H9 (cell line): ENCODE measurements at regions not wholly inside any gene's neighbourhood (a gene's known extent, or its start where the extent isn't known, plus 50 kb on each side); places are given as distances from the start of the nearest gene placed in this dataset.

Experiments
- DNase-seq: peaks from one replicate; pipeline ENCODE4 v3.0.0-alpha.2; 2017
- H2AFZ ChIP-seq: one replicate; pipeline ENCODE4 v1.6.1; 2013; ENCODE audit warnings: mild to moderate bottlenecking, low read length, control low read depth, moderate library complexity
- H2AK5ac ChIP-seq: 2 replicates; pipeline ENCODE4 v1.6.1; 2013; ENCODE audit warnings: low read length, control low read depth, mixed read lengths; ENCODE audit not compliant: insufficient read length
- H2BK120ac ChIP-seq: one replicate; pipeline ENCODE4 v1.6.1; 2013; ENCODE audit warnings: low read depth, mild to moderate bottlenecking, low read length, control low read depth, inconsistent platforms; ENCODE audit not compliant: poor library complexity, severe bottlenecking
- H2BK12ac ChIP-seq: 2 replicates; pipeline ENCODE4 v1.6.1; 2013; ENCODE audit warnings: low read length, control low read depth, mixed read lengths, low read depth; ENCODE audit not compliant: insufficient read length
- H2BK15ac ChIP-seq: 2 replicates; pipeline ENCODE4 v1.6.1; 2013; ENCODE audit warnings: low read depth, low read length, control low read depth
- H2BK20ac ChIP-seq: one replicate; pipeline ENCODE4 v1.6.1; 2013; ENCODE audit warnings: low read depth, mild to moderate bottlenecking, low read length, control low read depth, inconsistent platforms; ENCODE audit not compliant: poor library complexity, severe bottlenecking
- H2BK5ac ChIP-seq: 2 replicates; pipeline ENCODE4 v1.6.1; 2013; ENCODE audit warnings: low read length, control low read depth, mixed read lengths; ENCODE audit not compliant: insufficient read length
- H3K14ac ChIP-seq: 2 replicates; pipeline ENCODE4 v1.6.1; 2013; ENCODE audit warnings: low read length, control low read depth; ENCODE audit not compliant: insufficient read depth
- H3K18ac ChIP-seq: 2 replicates; pipeline ENCODE4 v1.6.1; 2013; ENCODE audit warnings: low read depth, mild to moderate bottlenecking, mixed read lengths, low read length, control low read depth; ENCODE audit not compliant: insufficient read length
- H3K23ac ChIP-seq: 2 replicates; pipeline ENCODE4 v1.6.1; 2013; ENCODE audit warnings: low read length, control low read depth, mixed read lengths, low read depth; ENCODE audit not compliant: insufficient read length
- H3K23me2 ChIP-seq: 2 replicates; pipeline ENCODE4 v1.6.1; 2013; ENCODE audit warnings: low read depth, mild to moderate bottlenecking, mixed read lengths, low read length, control low read depth; ENCODE audit not compliant: insufficient read length, poor library complexity, severe bottlenecking
- H3K27ac ChIP-seq: 2 replicates; pipeline ENCODE4 v1.5.1; 2013; ENCODE audit warnings: low read length, control low read depth, mixed read lengths, low read depth; ENCODE audit not compliant: insufficient read length
- H3K27me3 ChIP-seq: 2 replicates; pipeline ENCODE4 v1.6.1; 2013; ENCODE audit warnings: low read length, control low read depth, inconsistent platforms; ENCODE audit not compliant: insufficient read depth
- H3K4ac ChIP-seq: 2 replicates; pipeline ENCODE4 v1.6.1; 2013; ENCODE audit warnings: low read depth, mild to moderate bottlenecking, control low read depth, inconsistent platforms, low read length, moderate library complexity
- H3K4me1 ChIP-seq: 2 replicates; pipeline ENCODE4 v1.6.1; 2013; ENCODE audit warnings: low read length, control low read depth, inconsistent platforms; ENCODE audit not compliant: insufficient read depth
- H3K4me2 ChIP-seq: 2 replicates; pipeline ENCODE4 v1.6.1; 2013; ENCODE audit warnings: low read length, control low read depth, mixed read lengths; ENCODE audit not compliant: insufficient read length, insufficient read depth
- H3K56ac ChIP-seq: 2 replicates; pipeline ENCODE4 v1.6.1; 2013; ENCODE audit warnings: low read depth, mild to moderate bottlenecking, mixed read lengths, low read length, control low read depth; ENCODE audit not compliant: insufficient read length
- H3K79me1 ChIP-seq: 2 replicates; pipeline ENCODE4 v1.6.1; 2013; ENCODE audit warnings: low read depth, mild to moderate bottlenecking, moderate library complexity, low read length, control low read depth, inconsistent platforms; ENCODE audit not compliant: insufficient read depth, poor library complexity, severe bottlenecking
- H3K79me2 ChIP-seq: 2 replicates; pipeline ENCODE4 v1.6.1; 2013; ENCODE audit warnings: low read length, control low read depth, inconsistent platforms; ENCODE audit not compliant: insufficient read depth
- H3K9ac ChIP-seq: 2 replicates; pipeline ENCODE4 v1.6.1; 2013; ENCODE audit warnings: low read length, control low read depth, mixed read lengths; ENCODE audit not compliant: insufficient read length; ENCODE audit errors: extremely low read depth
- H3K9me3 ChIP-seq: one replicate; pipeline ENCODE4 v1.6.1; 2013; ENCODE audit warnings: low read depth, low read length, inconsistent platforms; ENCODE audit not compliant: control insufficient read depth
- H3T11ph ChIP-seq: one replicate; pipeline ENCODE4 v1.6.1; 2013; ENCODE audit warnings: mild to moderate bottlenecking, low read length, control low read depth, inconsistent platforms
- H4K20me1 ChIP-seq: one replicate; pipeline ENCODE4 v1.6.1; 2013; ENCODE audit not compliant: control insufficient read depth, insufficient read length, insufficient read depth
- H4K5ac ChIP-seq: 2 replicates; pipeline ENCODE4 v1.6.1; 2013; ENCODE audit warnings: low read depth, mild to moderate bottlenecking, mixed read lengths, low read length, control low read depth; ENCODE audit not compliant: insufficient read length
- H4K8ac ChIP-seq: replicated peaks from 2 replicates; pipeline ENCODE4 v1.6.1; 2013; ENCODE audit warnings: low read length, control low read depth, mixed read lengths, low read depth; ENCODE audit not compliant: insufficient read length
- H4K91ac ChIP-seq: 2 replicates; pipeline ENCODE4 v1.6.1; 2013; ENCODE audit warnings: low read depth, mild to moderate bottlenecking, moderate library complexity, mixed read lengths, low read length, control low read depth; ENCODE audit not compliant: insufficient read length
- H3K27ac Mint-ChIP-seq, 3 experiments: 2 replicates in 2 of 3; 3 replicates in 1 of 3; pipeline ENCODE4 v1.8.0; 2020 to 2021; ENCODE audit warnings: mixed read lengths in 3 of 3, mild to moderate bottlenecking in 1 of 3, moderate library complexity in 1 of 3
- H3K27me3 Mint-ChIP-seq: 2 replicates; pipeline ENCODE4 v1.8.0; 2021; ENCODE audit warnings: low read depth, mild to moderate bottlenecking, moderate library complexity, mixed read lengths
- H3K36me3 Mint-ChIP-seq, 3 experiments: 2 replicates in 2 of 3; 3 replicates in 1 of 3; pipeline ENCODE4 v1.8.0; 2020 to 2021; ENCODE audit warnings: low read depth in 3 of 3, mixed read lengths in 3 of 3; ENCODE audit not compliant: insufficient read depth in 1 of 3
- H3K4me1 Mint-ChIP-seq, 2 experiments: 2 replicates each; pipeline ENCODE4 v1.8.0; 2020; ENCODE audit warnings: mixed read lengths in 2 of 2
- H3K4me3 Mint-ChIP-seq, 2 experiments: 2 replicates in 1 of 2; 3 replicates in 1 of 2; pipeline ENCODE4 v1.8.0; 2020 to 2021; ENCODE audit warnings: mild to moderate bottlenecking in 2 of 2, mixed read lengths in 2 of 2, moderate library complexity in 1 of 2
- H3K9me3 Mint-ChIP-seq, 2 experiments: 2 replicates in 1 of 2; 3 replicates in 1 of 2; pipeline ENCODE4 v1.8.0; 2020; ENCODE audit warnings: mild to moderate bottlenecking in 2 of 2, mixed read lengths in 2 of 2, moderate library complexity in 1 of 2
- WGBS: extraction: QIAGEN DNeasy Blood & Tissue Kit; methylation state at CpG from one replicate; pipeline ENCODE4 v1.1.7; 2013; ENCODE audit warnings: missing lambda C conversion rate, low lambda C conversion rate, mixed read lengths; ENCODE audit not compliant: insufficient read length; ENCODE audit errors: extremely low coverage; 5-methylcytosine and 5-hydroxymethylcytosine counted together
- TF ChIP-seq, protein P1 (sequence below): fragments of 200-600 bp; sonication (generic); conservative IDR thresholded peaks from 3 replicates; pipeline ENCODE4 v1.8.0; 2021; ENCODE audit warnings: antibody characterized with exemption, mild to moderate bottlenecking

- H3K9me3 Mint-ChIP-seq: peaks cover 12 to 19% of the 10 kb centered on the region in 2 experiments
- no peak overlapping the region for H3K27ac Mint-ChIP-seq
- peaks cover 0 to 23% (median 4%) of the 10 kb centered on the region in 3 experiments; a peak in 5 of 7 replicates for H3K36me3 Mint-ChIP-seq
- no CpG with 5 or more reads among the region's 3 CpGs for WGBS
- H3K27me3 Mint-ChIP-seq: no peaks in the 10 kb centered on the region
- TF ChIP-seq, protein P1, sequence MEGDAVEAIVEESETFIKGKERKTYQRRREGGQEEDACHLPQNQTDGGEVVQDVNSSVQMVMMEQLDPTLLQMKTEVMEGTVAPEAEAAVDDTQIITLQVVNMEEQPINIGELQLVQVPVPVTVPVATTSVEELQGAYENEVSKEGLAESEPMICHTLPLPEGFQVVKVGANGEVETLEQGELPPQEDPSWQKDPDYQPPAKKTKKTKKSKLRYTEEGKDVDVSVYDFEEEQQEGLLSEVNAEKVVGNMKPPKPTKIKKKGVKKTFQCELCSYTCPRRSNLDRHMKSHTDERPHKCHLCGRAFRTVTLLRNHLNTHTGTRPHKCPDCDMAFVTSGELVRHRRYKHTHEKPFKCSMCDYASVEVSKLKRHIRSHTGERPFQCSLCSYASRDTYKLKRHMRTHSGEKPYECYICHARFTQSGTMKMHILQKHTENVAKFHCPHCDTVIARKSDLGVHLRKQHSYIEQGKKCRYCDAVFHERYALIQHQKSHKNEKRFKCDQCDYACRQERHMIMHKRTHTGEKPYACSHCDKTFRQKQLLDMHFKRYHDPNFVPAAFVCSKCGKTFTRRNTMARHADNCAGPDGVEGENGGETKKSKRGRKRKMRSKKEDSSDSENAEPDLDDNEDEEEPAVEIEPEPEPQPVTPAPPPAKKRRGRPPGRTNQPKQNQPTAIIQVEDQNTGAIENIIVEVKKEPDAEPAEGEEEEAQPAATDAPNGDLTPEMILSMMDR: no peak
- Histone ChIP-seq H3K4me1 (no peaks in the 10 kb centered on the region), H2BK15ac (no peak overlapping the region), H3K9ac (no peak overlapping the region), H2AK5ac (no peak overlapping the region), H3K14ac (no peak overlapping the region), H4K20me1 (no peaks in the 10 kb centered on the region), H2BK120ac (no peak overlapping the region), H2BK5ac (no peak overlapping the region), H3K79me2 (no peaks in the 10 kb centered on the region), H3T11ph (no peak overlapping the region), H3K9me3 (no peaks in the 10 kb centered on the region), H3K27ac (no peak overlapping the region), H2AFZ (no peak overlapping the region), H3K4me2 (no peak overlapping the region), H4K91ac (no peak overlapping the region), H3K23ac (no peak overlapping the region), H3K18ac (no peak overlapping the region), H3K56ac (no peak overlapping the region), H4K5ac (no peak overlapping the region), H2BK20ac (no peak overlapping the region), H3K27me3 (no peaks in the 10 kb centered on the region), H3K23me2 (no peaks in the 10 kb centered on the region), H4K8ac (no peak overlapping the region), H2BK12ac (no peak overlapping the region), H3K4ac (no peak overlapping the region), H3K79me1 (no peaks in the 10 kb centered on the region)
- no peak overlapping the region for H3K4me3 Mint-ChIP-seq
- no peak for DNase-seq
- H3K4me1 Mint-ChIP-seq: no peaks in the 10 kb centered on the region
Measured at GRCh38 chr5:82619097-82619496, 340.9 kb upstream of the RPS23 start.
